ENCODE measurements at regions not wholly inside any gene's neighbourhood (a gene's known extent, or its start where the extent isn't known, plus 50 kb on each side); places are given as distances from the start of the nearest gene placed in this dataset.
"Not testable (repeated sequence)": the region's sequence is repeated elsewhere in the genome, so short reads cannot be mapped to it uniquely, and the experiment has no call there.

DNA sequence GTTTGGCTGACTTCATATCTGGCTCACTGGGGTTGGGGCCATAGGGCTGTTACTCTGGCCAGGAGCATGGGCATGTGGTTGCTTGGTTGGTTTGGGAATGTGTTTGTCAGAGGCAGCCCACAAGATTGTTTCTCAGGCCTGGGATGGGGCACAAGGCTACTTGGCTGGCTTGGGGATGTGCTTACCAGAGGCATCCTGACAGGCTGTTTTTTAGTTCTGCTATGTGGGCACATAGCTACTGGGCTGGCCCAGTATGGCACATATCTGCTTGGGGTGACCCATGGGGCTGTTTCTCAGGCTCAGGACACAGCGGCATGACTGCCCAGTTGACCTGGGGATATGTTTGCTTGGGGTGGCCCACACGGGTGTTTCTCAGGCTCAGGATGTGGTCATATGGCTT is 94.6 kb upstream of the PGR start:
- H3K4me3 Mint-ChIP-seq: no peak overlapping the region
- ATAC-seq (ENCODE audit: low read depth in 2 of 2): no peak
- H3K4me1 Mint-ChIP-seq: no peaks in the 10 kb centered on the region
- H3K9me3 Mint-ChIP-seq: peaks cover 10 to 50% (median 34%) of the 10 kb centered on the region in 7 donors
- no peak for DNase-seq
- no peak overlapping the region for H3K27ac Mint-ChIP-seq
- peaks cover 0 to 19% of the 10 kb centered on the region in 2 donors for H3K36me3 Mint-ChIP-seq
- H3K27me3 Mint-ChIP-seq: no peaks in the 10 kb centered on the region

DNA sequence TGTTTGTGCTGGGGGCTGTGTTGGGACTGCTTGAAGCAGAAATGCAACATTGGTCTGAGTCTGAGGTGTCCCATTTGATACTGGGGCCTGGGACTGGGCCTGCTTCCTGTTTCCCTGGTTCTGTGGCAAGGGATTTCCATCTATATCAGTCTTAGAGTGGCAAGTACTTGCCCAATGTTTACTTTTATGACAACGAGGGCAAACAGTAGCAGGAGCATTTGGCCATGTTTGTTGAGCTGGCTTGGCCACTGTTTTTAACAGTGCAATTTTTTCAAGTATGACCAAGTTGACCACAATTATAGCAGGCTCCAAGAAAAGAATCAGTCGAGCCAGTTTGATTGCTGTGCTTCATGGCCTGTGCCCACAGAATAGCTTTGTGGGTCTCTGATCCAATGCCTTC is 88.5 kb upstream of the PGR start:
- not testable (repeated sequence) for H3K27me3 Mint-ChIP-seq; H3K4me3 Mint-ChIP-seq; H3K4me1 Mint-ChIP-seq; ATAC-seq (ENCODE audit: low read depth in 2 of 2); H3K27ac Mint-ChIP-seq; DNase-seq
- H3K36me3 Mint-ChIP-seq: peaks cover 0 to 14% of the 10 kb centered on the region in 2 donors
- H3K9me3 Mint-ChIP-seq: peaks cover 12 to 48% (median 29%) of the 10 kb centered on the region in 7 donors

GRCh38 chr11:101216091-101216490 is 86.5 kb upstream of the PGR start:
- not testable (repeated sequence) for H3K4me3 Mint-ChIP-seq; H3K27ac Mint-ChIP-seq; H3K4me1 Mint-ChIP-seq; DNase-seq; H3K36me3 Mint-ChIP-seq; ATAC-seq (ENCODE audit: low read depth in 2 of 2); H3K27me3 Mint-ChIP-seq
- peaks cover 17 to 48% (median 30%) of the 10 kb centered on the region in 7 donors for H3K9me3 Mint-ChIP-seq

GRCh38 chr11:101215069-101215468 is 85.5 kb upstream of the PGR start:
- Mint-ChIP-seq H3K27ac (no peak overlapping the region), H3K27me3 (peaks cover 0 to 2% (median 0%) of the 10 kb centered on the region in 3 donors), H3K9me3 (peaks cover 15 to 46% (median 31%) of the 10 kb centered on the region in 7 donors), H3K36me3 (peaks cover 0 to 10% of the 10 kb centered on the region in 2 donors), H3K4me1 (no peaks in the 10 kb centered on the region), H3K4me3 (no peak overlapping the region)
- ATAC-seq (ENCODE audit: low read depth in 2 of 2): no peak
- no peak for DNase-seq

GRCh38 chr11:101211407-101211975 is 81.9 kb upstream of the PGR start:
- ATAC-seq (ENCODE audit: low read depth in 2 of 2) (no peak), DNase-seq (no peak)
- H3K27me3 Mint-ChIP-seq: peaks cover 0 to 3% (median 0%) of the 10 kb centered on the region in 3 donors
- H3K9me3 Mint-ChIP-seq: peaks cover 12 to 48% (median 35%) of the 10 kb centered on the region in 7 donors
- H3K27ac Mint-ChIP-seq: no peak overlapping the region
- no peaks in the 10 kb centered on the region for H3K36me3 Mint-ChIP-seq
- no peaks in the 10 kb centered on the region for H3K4me1 Mint-ChIP-seq
- no peak overlapping the region for H3K4me3 Mint-ChIP-seq

GRCh38 chr11:101202614-101203013 is 73.0 kb upstream of the PGR start:
- DNase-seq: no peak
- no peaks in the 10 kb centered on the region for H3K36me3 Mint-ChIP-seq

GRCh38 chr11:101199416-101199815 is 69.8 kb upstream of the PGR start:
- Mint-ChIP-seq H3K4me1 (no peaks in the 10 kb centered on the region), H3K4me3 (no peak overlapping the region), H3K9me3 (peaks cover 0 to 5% (median 0%) of the 10 kb centered on the region in 7 donors), H3K36me3 (no peaks in the 10 kb centered on the region), H3K27me3 (no peaks in the 10 kb centered on the region), H3K27ac (no peak overlapping the region)
- no peak for ATAC-seq (ENCODE audit: low read depth in 2 of 2)
- no peak for DNase-seq

More at GRCh38 chr11:101202614-101203013, 73.0 kb upstream of the PGR start:
- H3K4me1 Mint-ChIP-seq: no peaks in the 10 kb centered on the region
- no peak overlapping the region for H3K4me3 Mint-ChIP-seq
- peaks cover 0 to 19% (median 9%) of the 10 kb centered on the region in 7 donors for H3K9me3 Mint-ChIP-seq
- no peak for ATAC-seq (ENCODE audit: low read depth in 2 of 2)
- no peak overlapping the region for H3K27ac Mint-ChIP-seq
- H3K27me3 Mint-ChIP-seq: no peaks in the 10 kb centered on the region

GRCh38 chr11:101195294-101195693 is 65.7 kb upstream of the PGR start:
- H3K27ac Mint-ChIP-seq: no peak overlapping the region
- ATAC-seq (ENCODE audit: low read depth in 2 of 2): no peak
- H3K36me3 Mint-ChIP-seq: no peaks in the 10 kb centered on the region
- no peaks in the 10 kb centered on the region for H3K4me1 Mint-ChIP-seq
- no peak overlapping the region for H3K4me3 Mint-ChIP-seq
- H3K9me3 Mint-ChIP-seq: peaks cover 0 to 9% (median 0%) of the 10 kb centered on the region in 7 donors
- no peak for DNase-seq
- H3K27me3 Mint-ChIP-seq: peaks cover 0 to 6% (median 4%) of the 10 kb centered on the region in 3 donors

- Mint-ChIP-seq H3K27me3 (peaks cover 0 to 7% (median 6%) of the 10 kb centered on the region in 3 donors), H3K4me3 (no peak overlapping the region), H3K27ac (no peak overlapping the region), H3K4me1 (no peaks in the 10 kb centered on the region), H3K36me3 (no peaks in the 10 kb centered on the region), H3K9me3 (peaks cover 0 to 9% (median 0%) of the 10 kb centered on the region in 7 donors)
- ATAC-seq (ENCODE audit: low read depth in 2 of 2): no peak
- no peak for DNase-seq
These were observed 59.2 kb upstream of the PGR start for GRCh38 chr11:101188801-101189200.

GRCh38 chr11:101188173-101188572 is 58.6 kb upstream of the PGR start:
- Mint-ChIP-seq H3K9me3 (peaks cover 0 to 4% (median 0%) of the 10 kb centered on the region in 7 donors), H3K27me3 (peaks cover 0 to 7% (median under 1%) of the 10 kb centered on the region in 3 donors), H3K27ac (no peak overlapping the region), H3K36me3 (no peaks in the 10 kb centered on the region), H3K4me3 (no peak overlapping the region), H3K4me1 (no peaks in the 10 kb centered on the region)
- ATAC-seq (ENCODE audit: low read depth in 2 of 2): no peak
- DNase-seq: no peak

DNA sequence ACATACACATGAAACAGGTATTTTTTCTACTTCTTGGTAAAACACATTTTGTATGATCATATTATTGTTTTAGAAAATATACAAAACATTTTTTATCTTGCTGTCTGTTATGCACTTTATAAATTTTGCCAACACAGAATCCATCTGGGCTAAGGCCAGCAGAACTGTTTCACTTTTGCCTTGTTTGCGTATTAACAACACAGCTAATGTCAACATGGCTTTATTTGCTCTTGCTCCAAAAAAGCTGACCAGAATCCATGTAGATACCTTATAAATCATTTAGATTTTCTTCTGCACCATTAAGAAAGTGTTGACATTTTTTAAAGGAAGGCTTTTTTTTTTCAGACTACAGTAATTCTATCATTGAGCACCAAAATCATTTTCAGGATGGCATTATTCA is 58.1 kb upstream of the PGR start:
- Mint-ChIP-seq H3K36me3 (no peaks in the 10 kb centered on the region), H3K9me3 (peaks cover 0 to under 1% (median 0%) of the 10 kb centered on the region in 7 donors), H3K4me1 (no peaks in the 10 kb centered on the region), H3K27ac (no peak overlapping the region), H3K27me3 (peaks cover 0 to 7% (median 0%) of the 10 kb centered on the region in 3 donors), H3K4me3 (no peak overlapping the region)
- ATAC-seq (ENCODE audit: low read depth in 2 of 2) (no peak), DNase-seq (no peak)

GRCh38 chr11:101185985-101186384 is 56.4 kb upstream of the PGR start:
- Mint-ChIP-seq H3K27me3 (peaks cover 0 to 3% (median 0%) of the 10 kb centered on the region in 3 donors), H3K27ac (no peak overlapping the region), H3K4me3 (no peak overlapping the region), H3K36me3 (no peaks in the 10 kb centered on the region), H3K9me3 (peaks cover 0 to 6% (median 0%) of the 10 kb centered on the region in 7 donors), H3K4me1 (no peaks in the 10 kb centered on the region)
- no peak for DNase-seq
- no peak for ATAC-seq (ENCODE audit: low read depth in 2 of 2)

DNA sequence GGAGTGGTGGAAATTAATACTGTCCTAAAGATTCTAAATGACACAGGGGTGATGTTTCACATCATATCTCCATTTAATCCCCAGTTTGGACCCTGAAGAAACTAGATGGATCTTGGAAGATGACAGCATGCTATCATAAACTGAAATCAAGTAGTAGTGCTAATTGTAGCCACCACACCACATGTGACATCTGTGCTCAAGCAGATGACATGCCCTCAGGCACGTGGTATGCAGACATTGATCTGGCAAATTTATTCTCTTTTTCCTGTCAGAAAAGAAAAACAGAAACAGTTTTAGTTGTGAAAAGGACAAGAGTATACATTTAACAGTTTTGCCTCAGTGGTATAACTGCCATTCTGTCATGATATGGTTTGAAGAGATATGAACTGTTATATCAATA is 52.9 kb upstream of the PGR start:
- no peak overlapping the region for H3K4me3 Mint-ChIP-seq

DNA sequence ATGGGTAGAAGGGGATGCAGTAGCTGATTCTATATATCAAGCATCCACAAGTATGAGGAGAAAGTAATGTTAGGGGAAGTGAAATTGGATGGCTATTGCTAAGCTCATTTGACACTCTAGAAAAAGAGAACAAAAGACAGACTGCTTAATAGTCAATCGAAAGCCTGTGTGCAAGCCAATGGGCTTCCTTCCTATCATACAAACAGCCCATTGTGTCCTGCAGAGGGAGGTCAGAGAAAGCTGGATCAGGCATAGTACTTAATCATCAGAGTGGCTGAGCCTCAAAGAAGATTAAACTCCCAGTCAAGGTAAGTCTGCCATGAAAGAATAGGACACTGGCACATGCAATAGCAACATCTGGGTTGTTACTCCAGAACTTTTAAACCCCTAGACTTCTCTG is 50.9 kb upstream of the PGR start:
- no peak for ATAC-seq (ENCODE audit: low read depth in 2 of 2)
- no peaks in the 10 kb centered on the region for H3K27me3 Mint-ChIP-seq
- peaks cover 0 to 9% (median 0%) of the 10 kb centered on the region in 7 donors for H3K9me3 Mint-ChIP-seq
- no peak overlapping the region for H3K27ac Mint-ChIP-seq
- H3K4me1 Mint-ChIP-seq: no peaks in the 10 kb centered on the region
- DNase-seq: no peak
- no peaks in the 10 kb centered on the region for H3K36me3 Mint-ChIP-seq
- H3K4me3 Mint-ChIP-seq: no peak overlapping the region

More for the DNA sequence above, 52.9 kb upstream of the PGR start:
- H3K27me3 Mint-ChIP-seq: peaks cover 0 to 3% (median 0%) of the 10 kb centered on the region in 3 donors
- no peak for ATAC-seq (ENCODE audit: low read depth in 2 of 2)
- H3K9me3 Mint-ChIP-seq: peaks cover 0 to 9% (median 0%) of the 10 kb centered on the region in 7 donors
- H3K4me1 Mint-ChIP-seq: no peaks in the 10 kb centered on the region
- H3K36me3 Mint-ChIP-seq: no peaks in the 10 kb centered on the region
- no peak for DNase-seq
- H3K27ac Mint-ChIP-seq: no peak overlapping the region
